T-helper 2 cell treated with Interferon-gamma antibody and Interleukin-4, amounts not matched to agents 5 μg/mL and 100 μg/mL, for 36 hours (primary cell): ENCODE measurements at regions not wholly inside any gene's neighbourhood (a gene's known extent, or its start where the extent isn't known, plus 50 kb on each side); places are given as distances from the start of the nearest gene placed in this dataset.

ENCODE experiments used
- DNase-seq: peaks from one replicate; pipeline ENCODE4 v3.0.0; 2021; ENCODE audit warnings: low spot score
- H3K27ac Mint-ChIP-seq: one replicate; pipeline ENCODE4 v1.8.0; 2021; ENCODE audit warnings: mild to moderate bottlenecking, mixed read lengths
- H3K27me3 Mint-ChIP-seq: one replicate; pipeline ENCODE4 v1.8.0; 2021; ENCODE audit warnings: low read depth, mixed read lengths
- H3K36me3 Mint-ChIP-seq: one replicate; pipeline ENCODE4 v1.8.0; 2021; ENCODE audit warnings: low read depth, mixed read lengths
- H3K4me1 Mint-ChIP-seq: one replicate; pipeline ENCODE4 v1.8.0; 2021; ENCODE audit warnings: low read depth, mixed read lengths
- H3K4me3 Mint-ChIP-seq: one replicate; pipeline ENCODE4 v1.8.0; 2022; ENCODE audit warnings: mild to moderate bottlenecking, moderate library complexity, mixed read lengths
- H3K9me3 Mint-ChIP-seq: one replicate; pipeline ENCODE4 v1.8.0; 2021; ENCODE audit warnings: mixed read lengths

DNA sequence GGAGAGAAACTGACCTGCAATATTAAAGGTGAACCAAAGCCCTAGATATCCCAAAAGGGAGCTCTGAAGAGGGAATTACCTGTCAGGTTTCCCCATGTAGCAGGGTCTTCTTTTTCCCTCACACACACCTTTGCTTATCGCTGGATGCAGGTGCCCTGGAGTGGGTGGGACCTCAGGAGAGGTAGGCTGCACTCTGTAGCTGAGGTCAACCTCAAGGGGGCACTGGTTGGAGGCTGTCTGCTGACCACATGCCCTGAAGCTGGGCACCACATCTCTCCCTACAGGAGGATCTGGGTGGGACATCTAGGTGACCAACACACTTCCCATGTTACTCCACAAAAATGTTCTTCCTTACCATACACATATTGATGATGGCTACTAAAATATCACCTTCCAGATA is 298.7 kb upstream of the USP25 start:
- Mint-ChIP-seq H3K4me1 (no peaks in the 10 kb centered on the region), H3K27ac (no peak overlapping the region), H3K27me3 (no peaks in the 10 kb centered on the region), H3K4me3 (no peak overlapping the region), H3K36me3 (no peaks in the 10 kb centered on the region), H3K9me3 (peaks cover 10% of the 10 kb centered on the region)
- DNase-seq: no peak

DNA sequence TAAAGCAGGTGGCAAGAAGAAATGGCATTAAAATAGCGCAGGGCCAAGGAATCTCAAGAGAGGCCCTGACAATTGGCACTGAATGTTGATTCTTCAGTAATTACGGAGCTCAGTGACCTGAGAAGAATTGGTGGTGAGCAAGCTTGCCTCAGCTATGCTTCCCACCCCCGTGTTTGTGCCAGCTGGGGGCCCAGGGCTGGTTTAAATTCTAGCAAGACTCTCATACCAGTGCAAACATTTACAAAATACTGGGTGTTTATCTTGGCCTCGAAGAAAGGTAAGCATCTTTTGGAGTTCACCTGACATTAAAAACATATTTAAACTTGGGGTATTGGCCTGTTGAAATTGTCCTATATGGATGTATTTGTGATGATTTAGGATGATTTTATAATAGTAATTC is 296.7 kb upstream of the USP25 start:
- peaks cover 2% of the 10 kb centered on the region for H3K36me3 Mint-ChIP-seq
- no peaks in the 10 kb centered on the region for H3K27me3 Mint-ChIP-seq

GRCh38 chr21:15434163-15434905 is 295.4 kb upstream of the USP25 start:
- Mint-ChIP-seq H3K27ac (no peak overlapping the region), H3K4me3 (no peak overlapping the region), H3K9me3 (peaks cover 10% of the 10 kb centered on the region), H3K27me3 (no peaks in the 10 kb centered on the region), H3K4me1 (peaks cover 4% of the 10 kb centered on the region), H3K36me3 (peaks cover 2% of the 10 kb centered on the region)
- no peak for DNase-seq

More for the DNA sequence above, 296.7 kb upstream of the USP25 start:
- no peak overlapping the region for H3K27ac Mint-ChIP-seq
- DNase-seq: no peak
- H3K4me1 Mint-ChIP-seq: peaks cover 3% of the 10 kb centered on the region
- peaks cover 10% of the 10 kb centered on the region for H3K9me3 Mint-ChIP-seq
- H3K4me3 Mint-ChIP-seq: no peak overlapping the region

GRCh38 chr21:15436031-15436430 is 293.8 kb upstream of the USP25 start:
- H3K36me3 Mint-ChIP-seq: peaks cover 2% of the 10 kb centered on the region
- H3K9me3 Mint-ChIP-seq: peaks cover 10% of the 10 kb centered on the region
- no peak overlapping the region for H3K27ac Mint-ChIP-seq
- H3K27me3 Mint-ChIP-seq: no peaks in the 10 kb centered on the region
- H3K4me1 Mint-ChIP-seq: peaks cover 7% of the 10 kb centered on the region
- DNase-seq: no peak
- H3K4me3 Mint-ChIP-seq: no peak overlapping the region

- H3K27ac Mint-ChIP-seq: peak overlapping the region; percentile 8
- H3K36me3 Mint-ChIP-seq: peaks cover 2% of the 10 kb centered on the region
- H3K9me3 Mint-ChIP-seq: peaks cover 10% of the 10 kb centered on the region
- no peaks in the 10 kb centered on the region for H3K27me3 Mint-ChIP-seq
- H3K4me1 Mint-ChIP-seq: peaks cover 8% of the 10 kb centered on the region
- DNase-seq: peak; percentile 42
- no peak overlapping the region for H3K4me3 Mint-ChIP-seq
Measured at GRCh38 chr21:15437883-15438282, 291.9 kb upstream of the USP25 start.

DNA sequence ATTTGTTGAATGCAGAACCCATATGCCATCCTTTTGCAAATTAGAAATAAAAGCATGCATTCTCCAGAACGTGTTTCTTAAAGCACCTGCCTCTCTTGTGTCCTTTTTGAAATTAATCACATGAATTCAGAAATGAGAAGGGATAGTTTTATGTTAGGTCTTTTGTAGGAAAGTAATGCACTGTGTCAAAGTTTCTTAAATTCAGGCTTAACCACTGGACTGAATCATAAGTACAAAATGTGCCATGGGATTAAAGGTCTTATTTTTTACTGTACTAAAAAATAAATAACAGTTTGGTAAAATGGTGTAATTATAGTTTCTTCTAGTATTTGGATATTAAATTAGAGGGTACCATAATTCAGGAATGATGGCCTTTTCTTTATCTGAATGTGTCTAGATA is 290.1 kb upstream of the USP25 start:
- peaks cover 8% of the 10 kb centered on the region for H3K4me1 Mint-ChIP-seq
- H3K36me3 Mint-ChIP-seq: peaks cover 2% of the 10 kb centered on the region
- no peaks in the 10 kb centered on the region for H3K27me3 Mint-ChIP-seq
- H3K9me3 Mint-ChIP-seq: no peaks in the 10 kb centered on the region
- no peak overlapping the region for H3K27ac Mint-ChIP-seq
- no peak overlapping the region for H3K4me3 Mint-ChIP-seq
- DNase-seq: no peak

GRCh38 chr21:15441060-15441493 is 288.7 kb upstream of the USP25 start:
- H3K9me3 Mint-ChIP-seq: no peaks in the 10 kb centered on the region

DNA sequence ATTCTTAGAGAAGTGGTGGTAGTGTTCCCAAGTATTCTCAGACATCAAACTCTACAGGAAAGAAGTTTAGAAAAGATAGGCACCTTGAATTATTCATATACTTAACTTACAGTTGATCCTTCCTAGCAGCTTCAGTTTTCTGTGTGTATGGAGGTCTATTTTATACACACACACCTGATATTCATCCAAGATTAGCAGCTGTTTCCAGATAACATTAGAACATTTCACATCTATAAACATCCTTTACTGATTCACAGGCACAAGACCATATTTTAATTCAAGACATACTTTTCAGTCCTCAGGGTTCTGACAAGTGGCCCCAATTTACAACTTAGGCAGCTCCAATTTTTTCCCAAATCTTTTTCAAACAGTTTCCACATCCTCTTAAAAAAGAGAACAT is 287.8 kb upstream of the USP25 start:
- Mint-ChIP-seq H3K36me3 (peaks cover 2% of the 10 kb centered on the region), H3K4me3 (no peak overlapping the region), H3K4me1 (peaks cover 8% of the 10 kb centered on the region), H3K27me3 (no peaks in the 10 kb centered on the region), H3K27ac (no peak overlapping the region), H3K9me3 (no peaks in the 10 kb centered on the region)
- no peak for DNase-seq

More at GRCh38 chr21:15441060-15441493, 288.7 kb upstream of the USP25 start:
- Mint-ChIP-seq H3K27ac (no peak overlapping the region), H3K4me3 (no peak overlapping the region), H3K36me3 (peaks cover 2% of the 10 kb centered on the region), H3K27me3 (no peaks in the 10 kb centered on the region), H3K4me1 (peaks cover 8% of the 10 kb centered on the region)
- peak; percentile 11 for DNase-seq

DNA sequence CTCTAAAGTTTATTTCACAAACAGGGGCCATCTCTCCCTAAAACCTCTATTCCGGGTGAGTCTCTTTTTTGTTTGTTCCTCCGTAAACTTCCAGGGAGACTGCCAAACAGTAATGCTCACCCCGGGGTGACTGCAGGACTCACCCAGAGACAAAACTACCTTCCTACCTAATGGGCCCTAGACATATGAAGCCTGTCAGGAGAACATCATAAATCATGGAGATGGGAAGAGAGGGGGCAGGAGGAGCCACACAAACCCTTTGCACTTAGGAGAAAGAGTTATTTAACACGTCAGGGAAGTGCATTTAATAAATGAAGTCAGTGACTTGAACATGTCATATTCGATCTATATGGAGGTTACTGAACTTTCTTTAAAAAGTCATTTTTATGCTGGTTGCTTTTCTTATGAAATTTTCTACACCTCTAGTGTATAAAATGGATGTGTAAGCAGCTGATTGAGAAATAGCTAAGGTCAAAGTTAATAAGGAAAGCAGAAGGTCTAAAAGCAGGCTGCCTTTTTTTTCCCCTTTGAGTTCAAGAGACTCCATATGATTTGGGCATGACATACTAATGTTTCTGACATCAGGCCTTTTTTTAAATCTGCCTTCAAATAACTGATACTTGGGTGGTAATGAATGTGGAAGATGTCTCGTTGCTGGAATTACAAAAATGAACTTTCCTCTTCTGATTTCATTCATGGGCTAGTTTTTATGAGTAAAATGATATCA is 286.9 kb upstream of the USP25 start:
- H3K9me3 Mint-ChIP-seq: no peaks in the 10 kb centered on the region
- no peak for DNase-seq
- no peak overlapping the region for H3K4me3 Mint-ChIP-seq
- H3K36me3 Mint-ChIP-seq: peaks cover under 1% of the 10 kb centered on the region
- peaks cover 6% of the 10 kb centered on the region for H3K4me1 Mint-ChIP-seq
- no peaks in the 10 kb centered on the region for H3K27me3 Mint-ChIP-seq
- H3K27ac Mint-ChIP-seq: no peak overlapping the region

GRCh38 chr21:15443740-15444117 is 286.1 kb upstream of the USP25 start:
- no peaks in the 10 kb centered on the region for H3K36me3 Mint-ChIP-seq
- no peak for DNase-seq
- no peak overlapping the region for H3K27ac Mint-ChIP-seq
- no peak overlapping the region for H3K4me3 Mint-ChIP-seq
- H3K4me1 Mint-ChIP-seq: peaks cover 4% of the 10 kb centered on the region
- peaks cover 3% of the 10 kb centered on the region for H3K9me3 Mint-ChIP-seq
- H3K27me3 Mint-ChIP-seq: no peaks in the 10 kb centered on the region

GRCh38 chr21:15444118-15444960 is 285.4 kb upstream of the USP25 start:
- H3K9me3 Mint-ChIP-seq: peaks cover 9% of the 10 kb centered on the region
- no peaks in the 10 kb centered on the region for H3K36me3 Mint-ChIP-seq
- no peak overlapping the region for H3K4me3 Mint-ChIP-seq
- no peak overlapping the region for H3K27ac Mint-ChIP-seq
- no peaks in the 10 kb centered on the region for H3K27me3 Mint-ChIP-seq
- peaks cover 4% of the 10 kb centered on the region for H3K4me1 Mint-ChIP-seq
- DNase-seq: no peak

GRCh38 chr21:15445327-15445726 is 284.5 kb upstream of the USP25 start:
- no peaks in the 10 kb centered on the region for H3K36me3 Mint-ChIP-seq
- no peaks in the 10 kb centered on the region for H3K27me3 Mint-ChIP-seq
- DNase-seq: no peak
- H3K4me1 Mint-ChIP-seq: peaks cover 4% of the 10 kb centered on the region
- peaks cover 9% of the 10 kb centered on the region for H3K9me3 Mint-ChIP-seq
- H3K27ac Mint-ChIP-seq: no peak overlapping the region
- H3K4me3 Mint-ChIP-seq: no peak overlapping the region

DNA sequence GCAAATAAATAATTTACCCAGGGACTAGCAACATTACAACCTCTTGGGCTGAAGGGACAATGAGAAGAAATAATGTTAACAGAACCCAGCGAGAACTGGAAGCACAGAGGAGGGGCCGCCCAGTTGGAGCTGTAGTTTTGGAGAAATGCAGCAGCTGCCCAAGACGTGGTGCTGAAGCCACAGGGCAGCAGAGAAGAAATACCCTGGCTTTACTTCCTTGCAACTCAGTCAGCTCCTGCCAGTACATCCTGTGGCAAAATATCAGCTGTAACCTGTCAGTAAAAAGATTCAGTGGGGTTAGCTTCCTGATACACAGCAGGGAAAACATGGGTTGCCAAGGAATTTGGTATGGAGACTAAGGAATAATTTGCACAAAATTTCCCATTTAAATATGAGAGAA is 283.6 kb upstream of the USP25 start:
- no peak for DNase-seq
- Mint-ChIP-seq H3K4me3 (no peak overlapping the region), H3K9me3 (peaks cover 9% of the 10 kb centered on the region), H3K36me3 (no peaks in the 10 kb centered on the region), H3K27ac (no peak overlapping the region), H3K4me1 (no peaks in the 10 kb centered on the region), H3K27me3 (no peaks in the 10 kb centered on the region)

DNA sequence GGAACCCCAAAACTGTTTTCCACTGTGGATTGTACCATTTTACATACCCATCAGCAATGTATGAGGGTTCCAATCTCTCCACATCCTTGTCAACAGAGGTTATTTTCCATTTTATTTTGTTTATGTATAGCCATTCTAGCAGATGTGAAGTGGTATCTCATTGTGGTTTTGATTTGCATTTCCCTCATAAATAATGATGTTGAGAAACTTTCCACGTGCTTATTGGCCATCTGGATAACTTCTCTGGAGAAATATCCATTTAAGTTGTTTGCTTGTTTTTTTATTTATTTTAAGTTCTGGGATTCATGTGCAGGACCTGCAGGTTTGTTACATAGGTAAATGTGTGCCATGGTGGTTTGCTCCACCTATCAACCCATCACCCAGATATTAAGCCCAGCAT is 280.2 kb upstream of the USP25 start:
- Mint-ChIP-seq H3K9me3 (peaks cover 9% of the 10 kb centered on the region), H3K27ac (no peak overlapping the region), H3K4me1 (no peaks in the 10 kb centered on the region), H3K36me3 (no peaks in the 10 kb centered on the region), H3K27me3 (no peaks in the 10 kb centered on the region), H3K4me3 (no peak overlapping the region)
- no peak for DNase-seq
